ENCODE measurements at regions not wholly inside any gene's neighbourhood (a gene's known extent, or its start where the extent isn't known, plus 50 kb on each side); places are given as distances from the start of the nearest gene placed in this dataset.

- no peak for TF ChIP-seq CTCF (IDR thresholded peaks at IDR 0.05; ENCODE audit: poor library complexity, severe bottlenecking)
- no peak for TF ChIP-seq POLR2AphosphoS5 (IDR thresholded peaks at IDR 0.05)
Measured at GRCh38 chr6:21321531-21321930, 272.0 kb upstream of the SOX4 start.
